ENCODE measurements at regions not wholly inside any gene's neighbourhood (a gene's known extent, or its start where the extent isn't known, plus 50 kb on each side); places are given as distances from the start of the nearest gene placed in this dataset.

DNA sequence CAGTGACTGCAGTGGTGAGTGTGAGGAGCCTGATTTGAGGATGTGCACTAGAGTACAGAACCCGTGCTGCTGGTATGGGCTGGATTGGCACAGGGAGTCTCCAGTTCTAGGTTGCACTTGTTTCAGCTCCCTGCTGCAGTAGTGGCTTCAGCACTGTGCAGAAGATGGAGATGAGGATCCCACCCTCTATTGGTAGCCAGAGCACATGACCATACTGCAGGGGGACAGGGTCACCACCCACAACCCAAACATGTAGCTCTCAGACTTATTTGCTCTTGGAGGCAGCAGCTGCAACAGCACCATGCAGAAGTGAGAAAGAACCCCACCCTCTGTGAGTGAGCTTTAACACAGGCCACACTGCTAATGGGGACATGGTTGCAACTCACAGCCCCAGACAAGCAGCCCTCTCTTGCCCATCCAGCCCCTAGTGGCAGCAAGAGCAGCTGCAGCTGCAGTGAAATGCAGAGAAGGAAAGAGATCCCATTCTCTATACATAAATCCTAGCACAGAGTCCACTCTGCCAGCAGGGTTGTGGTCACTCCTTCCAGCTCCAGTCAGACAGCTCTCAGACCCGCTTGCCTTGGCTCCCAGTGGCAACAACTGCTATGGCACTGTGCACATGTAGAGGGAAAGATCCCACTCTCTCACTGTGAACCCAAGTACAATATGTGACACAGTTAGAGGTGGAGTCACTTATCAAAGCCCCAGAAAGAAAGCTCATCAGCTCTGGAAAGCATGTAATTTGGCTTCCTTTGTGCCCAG lies 51.4 kb upstream of the SCIN start:
- no peak for DNase-seq

DNA sequence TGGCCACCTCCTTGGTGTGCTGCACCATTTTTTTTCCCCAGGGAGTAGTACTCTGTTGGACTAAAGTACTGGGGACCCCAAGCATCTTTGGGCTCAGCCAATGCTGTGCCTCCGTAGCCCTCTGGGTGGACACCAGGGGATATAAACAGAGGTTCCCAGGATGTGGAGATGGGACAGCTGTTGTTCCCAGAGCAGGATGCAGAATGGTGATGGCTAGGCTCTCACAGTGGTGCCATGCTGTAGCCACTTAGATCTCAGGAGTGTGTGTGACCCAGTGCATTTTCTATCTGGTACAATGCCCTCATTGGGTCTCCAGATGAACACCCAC lies 50.9 kb upstream of the SCIN start:
- no peak for DNase-seq
